IMR-90 (cell line): ENCODE measurements at regions not wholly inside any gene's neighbourhood (a gene's known extent, or its start where the extent isn't known, plus 50 kb on each side); places are given as distances from the start of the nearest gene placed in this dataset.

Source experiments
- ATAC-seq: fragments of 200-7000 bp; cut with Tn5 transposase; 2 replicates; pipeline ENCODE4 v1.9.1; 2020; ENCODE audit warnings: low read depth, mild to moderate bottlenecking, moderate library complexity
- BruUV-seq: library from RNA; stranded (reverse); fragments of 400-500 nt; replicated peaks from 2 replicates; lab custom pipeline; 2021; lab: Mats Ljungman, UMichigan
- CTCF ChIA-PET: fragments of 300-600 bp; formaldehyde crosslinking; extraction: SDS; loops from one replicate; lab custom pipeline; 2021; ENCODE audit warnings: antibody characterized with exemption; lab: Yijun Ruan, JAX
- POLR2A ChIA-PET: fragments of 300-600 bp; sonication (Branson Sonifier 250); formaldehyde crosslinking; loops from one replicate; lab custom pipeline; 2022; ENCODE audit warnings: antibody characterized with exemption; ENCODE audit not compliant: unreplicated experiment; lab: Charles Lee
- DNase-seq: peaks from one replicate; pipeline ENCODE4 v3.0.0; 2013
- H2AFZ ChIP-seq: replicated peaks from 2 replicates; pipeline ENCODE3; 2013; ENCODE audit warnings: low read length, mild to moderate bottlenecking; ENCODE audit not compliant: poor library complexity
- H2AK5ac ChIP-seq: 2 replicates; pipeline ENCODE4 v1.6.1; 2013; ENCODE audit warnings: low read depth, low read length, inconsistent platforms
- H2AK9ac ChIP-seq: replicated peaks from 2 replicates; pipeline ENCODE3; 2013; ENCODE audit warnings: mild to moderate bottlenecking, low read depth, low read length, moderate library complexity; ENCODE audit not compliant: poor library complexity
- H2BK120ac ChIP-seq: 2 replicates; pipeline ENCODE4 v1.6.1; 2013; ENCODE audit warnings: low read depth, low read length, inconsistent platforms
- H2BK15ac ChIP-seq: 3 replicates; pipeline ENCODE4 v1.6.1; 2013; ENCODE audit warnings: low read depth, low read length, inconsistent platforms
- H2BK20ac ChIP-seq: 2 replicates; pipeline ENCODE4 v1.6.1; 2013; ENCODE audit warnings: low read depth, mild to moderate bottlenecking, inconsistent platforms, low read length, moderate library complexity
- H2BK5ac ChIP-seq: 2 replicates; pipeline ENCODE4 v1.6.1; 2013; ENCODE audit warnings: mild to moderate bottlenecking, low read depth, low read length, inconsistent platforms; ENCODE audit not compliant: poor library complexity, severe bottlenecking
- H3K14ac ChIP-seq: replicated peaks from 2 replicates; pipeline ENCODE4 v1.6.1; 2013; ENCODE audit warnings: low read depth, low read length, inconsistent platforms
- H3K18ac ChIP-seq: 2 replicates; pipeline ENCODE4 v1.6.1; 2013; ENCODE audit warnings: low read depth, low read length, control low read depth
- H3K23ac ChIP-seq: 2 replicates; pipeline ENCODE4 v1.6.1; 2013; ENCODE audit warnings: low read depth, low read length, inconsistent platforms
- H3K27ac ChIP-seq: 2 replicates; pipeline ENCODE4 v1.5.1; 2013; ENCODE audit warnings: mild to moderate bottlenecking, control low read depth, low read length; ENCODE audit not compliant: insufficient read depth
- H3K27me3 ChIP-seq: 2 replicates; pipeline ENCODE4 v1.6.1; 2013; ENCODE audit warnings: low read length; ENCODE audit not compliant: control insufficient read depth, insufficient read depth
- H3K36me3 ChIP-seq: 2 replicates; pipeline ENCODE4 v1.6.1; 2013; ENCODE audit warnings: low read length, mixed read lengths; ENCODE audit not compliant: control insufficient read depth, insufficient read depth
- H3K4ac ChIP-seq: 2 replicates; pipeline ENCODE4 v1.6.1; 2013; ENCODE audit warnings: low read depth, low read length, inconsistent platforms
- H3K4me1 ChIP-seq: 2 replicates; pipeline ENCODE4 v1.6.1; 2013; ENCODE audit warnings: low read length, mixed read lengths; ENCODE audit not compliant: control insufficient read depth, insufficient read depth
- H3K4me2 ChIP-seq: 2 replicates; pipeline ENCODE4 v1.6.1; 2013; ENCODE audit warnings: low read depth, mild to moderate bottlenecking, control low read depth, low read length, moderate library complexity
- H3K4me3 ChIP-seq: 2 replicates; pipeline ENCODE4 v1.5.1; 2013; ENCODE audit warnings: low read depth, mild to moderate bottlenecking, control low read depth, low read length, moderate library complexity; ENCODE audit not compliant: insufficient read depth
- H3K56ac ChIP-seq: 2 replicates; pipeline ENCODE4 v1.6.1; 2013; ENCODE audit warnings: low read length, inconsistent platforms; ENCODE audit not compliant: insufficient read depth; ENCODE audit errors: extremely low read depth
- H3K79me1 ChIP-seq, 2 experiments: 2 replicates each; pipeline ENCODE4 v1.6.1; 2013; ENCODE audit warnings: low read length in 2 of 2, inconsistent platforms in 1 of 2, low read depth in 1 of 2
- H3K9ac ChIP-seq: 2 replicates; pipeline ENCODE4 v1.6.1; 2013; ENCODE audit warnings: low read depth, low read length, control low read depth
- H3K9me1 ChIP-seq: 2 replicates; pipeline ENCODE4 v1.6.1; 2013; ENCODE audit warnings: low read length, inconsistent platforms; ENCODE audit not compliant: insufficient read depth
- H3K9me3 ChIP-seq: 2 replicates; pipeline ENCODE4 v1.6.1; 2013; ENCODE audit warnings: low read length; ENCODE audit not compliant: control insufficient read depth, insufficient read depth
- H4K20me1 ChIP-seq: 2 replicates; pipeline ENCODE4 v1.6.1; 2013; ENCODE audit warnings: low read length, inconsistent platforms; ENCODE audit not compliant: insufficient read depth
- H4K5ac ChIP-seq: 2 replicates; pipeline ENCODE4 v1.6.1; 2013; ENCODE audit warnings: mild to moderate bottlenecking, low read depth, low read length, control low read depth
- H4K8ac ChIP-seq, 2 experiments: 2 replicates each; pipeline ENCODE4 v1.6.1; 2013; ENCODE audit warnings: low read depth in 2 of 2, low read length in 2 of 2, control low read depth in 1 of 2, inconsistent platforms in 1 of 2
- H4K91ac ChIP-seq: 2 replicates; pipeline ENCODE4 v1.6.1; 2013; ENCODE audit warnings: low read depth, low read length, inconsistent platforms; ENCODE audit not compliant: insufficient read depth
- BHLHE40 ChIP-seq: fragments of 150-350 bp; IDR thresholded peaks from 2 replicates; pipeline ENCODE4 v1.6.1; 2016; ENCODE audit warnings: mild to moderate bottlenecking, low read depth, low read length
- CEBPB ChIP-seq: IDR thresholded peaks from 2 replicates; pipeline ENCODE4 v1.6.1; 2012; ENCODE audit warnings: low read depth, low read length, improper control_type of control experiment
- CHD1 ChIP-seq: IDR thresholded peaks from 2 replicates; pipeline ENCODE4 v1.6.1; 2012; ENCODE audit warnings: low read depth, low read length, improper control_type of control experiment
- CTCF ChIP-seq: conservative IDR thresholded peaks from 2 replicates; pipeline ENCODE4 v1.5.1; 2012; ENCODE audit warnings: mild to moderate bottlenecking, low read depth, low read length, improper control_type of control experiment
- ELK1 ChIP-seq: fragments of 150-350 bp; IDR thresholded peaks from 2 replicates; pipeline ENCODE4 v1.6.1; 2016; ENCODE audit warnings: low read depth, mild to moderate bottlenecking, low read length, moderate library complexity, borderline replicate concordance
- FOS ChIP-seq: fragments of 150-350 bp; IDR thresholded peaks from 2 replicates; pipeline ENCODE4 v1.6.1; 2016; ENCODE audit warnings: low read depth, low read length
- MAFK ChIP-seq: IDR thresholded peaks from 2 replicates; pipeline ENCODE4 v1.6.1; 2012; ENCODE audit warnings: low read depth, low read length, improper control_type of control experiment
- MAZ ChIP-seq: IDR thresholded peaks from 2 replicates; pipeline ENCODE4 v1.6.1; 2012; ENCODE audit warnings: low read depth, mild to moderate bottlenecking, low read length, improper control_type of control experiment, moderate library complexity, borderline replicate concordance
- MXI1 ChIP-seq: IDR thresholded peaks from 2 replicates; pipeline ENCODE4 v1.6.1; 2012; ENCODE audit warnings: low read depth, mild to moderate bottlenecking, low read length, moderate library complexity, borderline replicate concordance
- NFE2L2 ChIP-seq: fragments of 150-350 bp; IDR thresholded peaks from 2 replicates; pipeline ENCODE4 v1.6.1; 2016; ENCODE audit warnings: low read depth, mild to moderate bottlenecking, low read length
- POLR2A ChIP-seq: IDR thresholded peaks from 2 replicates; pipeline ENCODE4 v1.6.1; 2012; ENCODE audit warnings: mild to moderate bottlenecking, low read depth, low read length
- RAD21 ChIP-seq: IDR thresholded peaks from 2 replicates; pipeline ENCODE4 v1.6.1; 2012; ENCODE audit warnings: low read length, improper control_type of control experiment
- RCOR1 ChIP-seq: IDR thresholded peaks from 2 replicates; pipeline ENCODE4 v1.6.1; 2012; ENCODE audit warnings: mild to moderate bottlenecking, low read length, improper control_type of control experiment; ENCODE audit not compliant: insufficient replicate concordance
- RFX5 ChIP-seq: IDR thresholded peaks from 2 replicates; pipeline ENCODE4 v1.8.0; 2012; ENCODE audit warnings: low read depth, mild to moderate bottlenecking, low read length, moderate library complexity
- SMC3 ChIP-seq: fragments of 150-350 bp; IDR thresholded peaks from 2 replicates; pipeline ENCODE4 v1.6.1; 2016; ENCODE audit warnings: low read depth, mild to moderate bottlenecking, antibody characterized with exemption, low read length, moderate library complexity
- USF2 ChIP-seq: fragments of 150-350 bp; IDR thresholded peaks from 2 replicates; pipeline ENCODE4 v1.6.1; 2017; ENCODE audit warnings: mild to moderate bottlenecking, antibody characterized with exemption, low read length, low read depth
- WGBS, 2 experiments: methylation state at CpG; one replicate each; pipeline versions ENCODE4 v1.1.5 to v1.1.7; 2013; ENCODE audit warnings: missing lambda C conversion rate in 2 of 2; ENCODE audit not compliant: insufficient read length in 1 of 2; ENCODE audit errors: extremely low coverage in 2 of 2; 5-methylcytosine and 5-hydroxymethylcytosine counted together
- dilution Hi-C: fragments of 300-500 bp; cut with HindIII; formaldehyde crosslinking; loops from one replicate; pipeline ENCODE4 v1.14.3; 2018; ENCODE audit warnings: low sequenced_read_pairs; ENCODE audit not compliant: unreplicated experiment
- in situ Hi-C: fragments of 300-500 bp; cut with MboI; formaldehyde crosslinking; loops from 3 replicates; pipeline ENCODE4 v1.14.3; 2019; ENCODE audit warnings: low sequenced_read_pairs, inconsistent platforms, mixed read lengths
- intact Hi-C: fragments of 100-400 bp; cut with micrococcal nuclease; formaldehyde crosslinking; loops from 2 replicates; pipeline ENCODE4 v1.10.0; 2022

- Histone ChIP-seq H4K20me1 (no peaks in the 10 kb centered on the region), H3K36me3 (no peaks in the 10 kb centered on the region), H4K91ac (no peak overlapping the region), H3K23ac (no peak overlapping the region), H3K27ac (no peak overlapping the region), H3K4me3 (no peak overlapping the region), H3K27me3 (peaks cover 9% of the 10 kb centered on the region), H2AK9ac (no peak overlapping the region), H4K8ac (no peak overlapping the region), H3K14ac (no peak overlapping the region), H3K56ac (no peak overlapping the region), H2BK15ac (no peak overlapping the region), H3K4ac (no peak overlapping the region), H3K18ac (no peak overlapping the region), H3K9me1 (no peaks in the 10 kb centered on the region), H2AK5ac (no peak overlapping the region), H2BK20ac (no peak overlapping the region), H2BK120ac (no peak overlapping the region), H3K79me1 (no peaks in the 10 kb centered on the region), H3K4me2 (no peak overlapping the region), H4K5ac (no peak overlapping the region), H3K9ac (no peak overlapping the region), H2BK5ac (no peak overlapping the region), H3K4me1 (no peaks in the 10 kb centered on the region), H2AFZ (no peak overlapping the region), H3K9me3 (no peaks in the 10 kb centered on the region)
- CTCF ChIA-PET = interaction anchor here (1.0 kb wide), 1 partner anchor 20 kb away, joined by 3 read pairs; no protein-coding TSS in a partner anchor
- DNase-seq (no peak), ATAC-seq (no peak)
- WGBS, 2 experiments = no CpG with 5 or more reads among the region's 1 CpG
- no TSS peak for BruUV-seq
- POLR2A ChIA-PET = no interaction called here
- intact Hi-C loops = no loop called here
- dilution Hi-C loops = no loop called here
- in situ Hi-C loops = no loop called here
- TF ChIP-seq MAFK (no peak), FOS (no peak), SMC3 (no peak), NFE2L2 (no peak), RCOR1 (no peak), POLR2A (no peak), MXI1 (no peak), CEBPB (no peak), MAZ (no peak), CTCF (no peak), BHLHE40 (no peak), USF2 (no peak), RAD21 (no peak), ELK1 (no peak), RFX5 (no peak), CHD1 (no peak)
Observed at GRCh38 chr15:37744521-37744920, 189.9 kb upstream of the TMCO5A start.
